HEK293 (cell line): ENCODE measurements at regions not wholly inside any gene's neighbourhood (a gene's known extent, or its start where the extent isn't known, plus 50 kb on each side); places are given as distances from the start of the nearest gene placed in this dataset.

ENCODE experiments used
- CTCF ChIA-PET: fragments of 350-600 bp; formaldehyde crosslinking; extraction: SDS; loops from one replicate; lab custom pipeline; 2021; ENCODE audit warnings: antibody characterized with exemption; lab: Yijun Ruan, JAX
- POLR2A ChIA-PET: fragments of 300-600 bp; formaldehyde crosslinking; extraction: SDS; loops from one replicate; lab custom pipeline; 2020; ENCODE audit warnings: antibody characterized with exemption, inconsistent platforms; lab: Yijun Ruan, JAX
- H3K27ac ChIP-seq: fragments of 200-500 bp; sonication (Bioruptor generic); 2 replicates; pipeline ENCODE4 v1.5.1; 2014; ENCODE audit warnings: low read depth, low read length, control low read depth, inconsistent platforms; ENCODE audit errors: extremely low read depth
- H3K36me3 ChIP-seq, 2 experiments: fragments of 200-500 bp in 1 of 2; sonication (Bioruptor generic) in 1 of 2; 1 replicate in 1 of 2; 2 replicates in 1 of 2; pipeline ENCODE4 v1.5.1; 2014 to 2017; ENCODE audit warnings: inconsistent platforms in 2 of 2, low read length in 2 of 2; ENCODE audit not compliant: control insufficient read depth in 2 of 2, insufficient read depth in 1 of 2
- H3K4me1 ChIP-seq: fragments of 200-500 bp; sonication (Bioruptor generic); 2 replicates; pipeline ENCODE4 v1.5.1; 2014; ENCODE audit warnings: mild to moderate bottlenecking, low read length, inconsistent platforms; ENCODE audit not compliant: control insufficient read depth, insufficient read depth
- H3K4me3 ChIP-seq: 2 replicates; pipeline ENCODE4 v1.5.1; 2011; ENCODE audit warnings: low read depth, mild to moderate bottlenecking, control low read depth, low read length, moderate library complexity
- H3K9me3 ChIP-seq: fragments of 200-500 bp; sonication (Bioruptor generic); 2 replicates; pipeline ENCODE4 v1.5.1; 2014; ENCODE audit warnings: low read depth, low read length, inconsistent platforms; ENCODE audit not compliant: control insufficient read depth, insufficient read depth
- CTCF ChIP-seq: fragments of 450-650 bp; formaldehyde crosslinking; IDR thresholded peaks from 2 replicates; pipeline ENCODE4 v1.5.1; 2016; ENCODE audit warnings: missing biosample characterization, missing genetic modification characterization
- EGR2 ChIP-seq: fragments of 450-650 bp; formaldehyde crosslinking; IDR thresholded peaks from 2 replicates; pipeline ENCODE4 v1.5.1; 2016; ENCODE audit warnings: low read depth, missing biosample characterization, missing genetic modification characterization
- KLF8 ChIP-seq: fragments of 450-650 bp; formaldehyde crosslinking; IDR thresholded peaks from 2 replicates; pipeline ENCODE4 v1.5.1; 2016; ENCODE audit warnings: missing biosample characterization, missing genetic modification characterization
- OVOL3 ChIP-seq: fragments of 450-650 bp; formaldehyde crosslinking; IDR thresholded peaks from 2 replicates; pipeline ENCODE4 v1.5.1; 2016; ENCODE audit warnings: missing biosample characterization, missing genetic modification characterization
- REPIN1 ChIP-seq: fragments of 450-650 bp; formaldehyde crosslinking; IDR thresholded peaks from 2 replicates; pipeline ENCODE4 v1.5.1; 2017; ENCODE audit warnings: missing biosample characterization, missing genetic modification characterization, low read depth
- TRIM28 ChIP-seq: IDR thresholded peaks from 2 replicates; pipeline ENCODE4 v1.6.1; 2011; ENCODE audit warnings: low read length, control low read depth, borderline replicate concordance
- TSHZ1 ChIP-seq: fragments of 450-650 bp; formaldehyde crosslinking; IDR thresholded peaks from 2 replicates; pipeline ENCODE4 v1.5.1; 2016; ENCODE audit warnings: missing biosample characterization, missing genetic modification characterization, borderline replicate concordance
- ZBTB21 ChIP-seq: fragments of 450-650 bp; formaldehyde crosslinking; IDR thresholded peaks from 2 replicates; pipeline ENCODE4 v1.5.1; 2017; ENCODE audit warnings: missing biosample characterization, missing genetic modification characterization
- ZNF140 ChIP-seq: fragments of 450-650 bp; formaldehyde crosslinking; IDR thresholded peaks from 2 replicates; pipeline ENCODE4 v1.5.1; 2016; ENCODE audit warnings: missing biosample characterization, missing genetic modification characterization
- ZNF146 ChIP-seq: fragments of 450-650 bp; formaldehyde crosslinking; IDR thresholded peaks from 2 replicates; pipeline ENCODE4 v1.5.1; 2016; ENCODE audit warnings: missing biosample characterization, missing genetic modification characterization
- ZNF18 ChIP-seq: fragments of 450-650 bp; formaldehyde crosslinking; IDR thresholded peaks from 2 replicates; pipeline ENCODE4 v1.5.1; 2016; ENCODE audit warnings: missing biosample characterization, missing genetic modification characterization
- ZNF211 ChIP-seq: fragments of 450-650 bp; formaldehyde crosslinking; IDR thresholded peaks from 2 replicates; pipeline ENCODE4 v1.5.1; 2016; ENCODE audit warnings: low read depth, missing biosample characterization, missing genetic modification characterization
- ZNF274 ChIP-seq, 2 experiments: fragments of 200-500 bp in 1 of 2; fragments of 450-650 bp in 1 of 2; sonication (Bioruptor generic) in 1 of 2; formaldehyde crosslinking in 1 of 2; IDR thresholded peaks; 2 replicates each; pipeline versions ENCODE4 v1.5.1 to v1.6.1; 2014 to 2016; ENCODE audit warnings: borderline replicate concordance in 1 of 2, inconsistent platforms in 1 of 2, low read length in 1 of 2, missing biosample characterization in 1 of 2, missing genetic modification characterization in 1 of 2
- ZNF311 ChIP-seq: fragments of 450-650 bp; formaldehyde crosslinking; IDR thresholded peaks from 2 replicates; pipeline ENCODE4 v1.5.1; 2017; ENCODE audit warnings: missing biosample characterization, missing genetic modification characterization, borderline replicate concordance
- ZNF645 ChIP-seq: fragments of 450-650 bp; formaldehyde crosslinking; IDR thresholded peaks from 2 replicates; pipeline ENCODE4; 2016; ENCODE audit warnings: missing biosample characterization, missing genetic modification characterization
- ZNF701 ChIP-seq: fragments of 450-650 bp; formaldehyde crosslinking; IDR thresholded peaks from 2 replicates; pipeline ENCODE4 v1.5.1; 2016; ENCODE audit warnings: missing biosample characterization, missing genetic modification characterization
- ZNF707 ChIP-seq: fragments of 450-650 bp; formaldehyde crosslinking; IDR thresholded peaks from 2 replicates; pipeline ENCODE4 v1.5.1; 2016; ENCODE audit warnings: missing biosample characterization, missing genetic modification characterization
- ZSCAN18 ChIP-seq: fragments of 450-650 bp; formaldehyde crosslinking; IDR thresholded peaks from 2 replicates; pipeline ENCODE4 v1.5.1; 2016; ENCODE audit warnings: missing biosample characterization, missing genetic modification characterization
- ZSCAN5A ChIP-seq: fragments of 450-650 bp; formaldehyde crosslinking; IDR thresholded peaks from 2 replicates; pipeline ENCODE4 v1.5.1; 2016; ENCODE audit warnings: missing biosample characterization, missing genetic modification characterization

GRCh38 chr12:126862500-126862899, 1404.5 kb upstream of the TMEM132C start:
- no peaks in the 10 kb centered on the region for H3K9me3 ChIP-seq
- no peak for TF ChIP-seq EGR2 (tag by site-specific recombination)
- TF ChIP-seq ZNF18, result no peak
- no peak for TF ChIP-seq ZSCAN5A (tag by site-specific recombination)
- TF ChIP-seq ZNF311 (tag by site-specific recombination), result no peak
- TF ChIP-seq ZNF140 (tag by site-specific recombination), result no peak
- no peak for TF ChIP-seq KLF8 (tag by site-specific recombination)
- H3K36me3 ChIP-seq, result no peaks in the 10 kb centered on the region
- H3K4me3 ChIP-seq, result no peak overlapping the region
- H3K27ac ChIP-seq, result no peak overlapping the region
- no peaks in the 10 kb centered on the region for H3K4me1 ChIP-seq
- POLR2A ChIA-PET, result no interaction called here
- CTCF ChIA-PET, result no interaction called here

GRCh38 chr12:126869644-126870043, 1397.3 kb upstream of the TMEM132C start:
- Histone ChIP-seq H3K27ac (no peak overlapping the region), H3K36me3 (no peaks in the 10 kb centered on the region), H3K4me3 (no peak overlapping the region), H3K9me3 (no peaks in the 10 kb centered on the region), H3K4me1 (no peaks in the 10 kb centered on the region)
- TF ChIP-seq ZBTB21 (tag by site-specific recombination) (no peak), ZNF707 (tag by site-specific recombination) (no peak), ZNF645 (no peak), REPIN1 (tag by site-specific recombination) (no peak), OVOL3 (tag by site-specific recombination) (no peak), TRIM28 (no peak), ZNF146 (tag by site-specific recombination) (no peak), ZNF274 (IDR thresholded peaks at IDR 0.05; ENCODE audit: low read length) (no peak), ZNF274 (tag by site-specific recombination; IDR thresholded peaks at IDR 0.05; ENCODE audit: borderline replicate concordance) (no peak), ZSCAN18 (tag by site-specific recombination) (no peak), ZNF211 (tag by site-specific recombination) (no peak), ZNF701 (no peak), TSHZ1 (tag by site-specific recombination) (no peak), CTCF (tag by site-specific recombination) (no peak)
- CTCF ChIA-PET, result interaction anchor here (0.6 kb wide), 1 partner anchor 1293 kb away, joined by 3 read pairs; no protein-coding TSS in a partner anchor
- POLR2A ChIA-PET, result no interaction called here
